Fibroblast of skin of right quadriceps (primary cell): ENCODE measurements at regions not wholly inside any gene's neighbourhood (a gene's known extent, or its start where the extent isn't known, plus 50 kb on each side); places are given as distances from the start of the nearest gene placed in this dataset.
"Not testable (repeated sequence)": the region's sequence is repeated elsewhere in the genome, so short reads cannot be mapped to it uniquely, and the experiment has no call there.

Experiments used
- DNase-seq: peaks from one replicate; pipeline ENCODE4 v3.0.0-alpha.2; 2013

DNA sequence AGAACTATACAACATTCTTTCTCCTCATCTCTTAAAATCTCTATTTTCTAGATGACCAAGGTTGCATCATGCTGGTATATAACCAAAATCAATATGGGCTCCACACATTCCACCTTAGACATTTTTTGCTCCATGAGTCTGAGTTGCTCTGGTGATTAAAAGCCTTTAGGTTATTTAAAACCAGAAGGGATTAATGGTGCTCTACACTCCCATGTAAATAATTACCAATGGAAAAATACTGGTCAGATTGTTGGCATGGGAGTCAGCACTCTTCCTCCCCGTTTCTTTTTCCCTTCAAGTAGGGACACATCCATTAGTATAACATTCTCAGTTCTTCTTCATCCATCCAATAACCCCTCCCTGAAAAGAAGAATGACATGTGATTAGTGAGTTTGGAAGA, 747.7 kb downstream of the PCDH17 start:
- no peak for DNase-seq

DNA sequence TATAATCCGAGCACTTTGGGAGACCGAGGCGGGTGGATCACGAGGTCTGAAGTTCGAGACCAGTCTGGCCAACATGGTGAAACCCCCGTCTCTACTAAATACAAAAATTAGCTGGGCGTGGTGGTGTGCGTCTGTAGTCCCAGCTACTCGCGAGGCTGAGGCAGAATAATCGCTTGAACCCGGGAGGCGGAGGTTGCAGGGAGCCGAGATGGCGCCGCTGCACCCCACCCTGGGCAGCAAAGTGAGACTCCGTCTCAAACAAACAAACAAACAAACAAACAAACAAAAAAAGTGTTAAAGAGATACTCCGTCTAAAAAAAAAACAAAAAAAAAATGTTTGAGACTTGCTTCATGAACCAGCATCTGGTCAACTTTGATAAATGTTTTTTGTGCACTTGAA, 753.8 kb downstream of the PCDH17 start:
- not testable (repeated sequence) for DNase-seq

DNA sequence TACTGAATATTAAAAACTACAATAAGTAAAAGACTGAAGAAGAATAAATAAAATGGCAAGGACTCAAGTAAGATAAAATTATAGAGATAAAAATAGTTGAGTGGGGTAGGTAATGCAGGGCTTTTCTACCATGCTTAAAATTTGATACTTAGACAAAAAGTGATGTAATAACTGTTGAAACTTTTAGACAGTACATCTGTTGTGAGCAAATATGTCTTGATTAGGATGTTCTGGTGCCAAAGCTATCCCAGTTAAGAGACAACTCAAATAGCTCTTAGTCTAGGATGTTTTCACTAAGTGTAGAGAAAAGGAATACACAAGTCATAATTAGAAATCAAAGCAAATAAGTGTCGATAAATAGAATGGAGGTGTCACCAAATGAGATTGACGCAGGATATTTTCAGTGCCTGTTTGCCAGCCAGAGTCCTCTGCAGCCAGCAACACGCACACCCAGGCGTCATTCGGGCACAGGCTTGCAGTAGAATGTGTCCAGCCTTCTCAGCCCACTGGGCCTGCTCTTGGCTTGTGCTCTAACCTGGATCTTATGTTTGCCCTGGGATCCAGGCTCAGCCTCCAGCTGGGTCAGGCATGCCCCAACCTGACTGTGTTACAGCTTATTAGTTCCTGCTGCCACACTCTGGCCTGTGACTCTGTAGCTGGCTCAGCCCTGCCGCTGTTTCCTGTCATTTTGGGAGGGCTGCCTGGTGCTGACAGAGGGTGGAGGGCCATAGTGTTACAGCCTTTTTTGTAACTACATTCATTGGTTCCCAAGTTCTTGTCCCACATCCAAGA, 766.2 kb downstream of the PCDH17 start:
- DNase-seq = no peak

DNA sequence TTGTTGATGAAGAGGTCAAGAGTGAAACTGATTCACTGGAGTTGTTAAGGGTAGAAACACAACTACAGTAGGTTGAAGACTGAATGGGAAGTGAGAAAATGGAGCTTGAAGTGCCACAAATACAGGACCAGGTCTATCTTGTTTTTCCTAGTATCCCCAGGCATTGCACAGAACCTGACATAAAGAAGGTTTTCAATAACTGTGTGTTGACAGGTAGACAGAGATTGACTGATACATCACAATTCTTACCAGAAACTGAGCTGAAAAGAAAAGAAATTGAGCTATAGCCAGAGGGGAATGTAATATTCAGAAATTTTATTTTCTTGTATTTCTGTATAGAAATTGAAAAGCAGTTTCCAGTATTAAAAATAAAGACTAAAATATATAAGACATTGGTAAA, 767.7 kb downstream of the PCDH17 start:
- no peak for DNase-seq

DNA sequence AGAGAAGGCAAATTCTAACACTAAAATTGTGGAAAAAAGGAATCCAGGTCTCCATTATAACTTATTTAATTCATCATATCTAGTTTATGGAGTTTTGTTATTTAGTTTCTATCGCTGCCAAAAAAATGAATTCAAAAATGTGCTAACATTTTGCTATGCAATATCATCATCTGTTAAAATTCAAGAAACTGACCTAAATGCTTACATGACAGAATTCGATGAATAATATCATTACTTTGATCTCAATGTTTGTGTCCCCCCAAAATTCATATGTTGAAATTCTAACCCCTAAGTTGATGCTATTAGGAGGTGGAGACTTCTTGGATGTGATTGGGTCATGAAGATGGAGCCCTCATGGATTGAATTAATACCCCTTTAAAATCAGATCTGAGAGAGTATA, 775.0 kb downstream of the PCDH17 start:
- no peak for DNase-seq

DNA sequence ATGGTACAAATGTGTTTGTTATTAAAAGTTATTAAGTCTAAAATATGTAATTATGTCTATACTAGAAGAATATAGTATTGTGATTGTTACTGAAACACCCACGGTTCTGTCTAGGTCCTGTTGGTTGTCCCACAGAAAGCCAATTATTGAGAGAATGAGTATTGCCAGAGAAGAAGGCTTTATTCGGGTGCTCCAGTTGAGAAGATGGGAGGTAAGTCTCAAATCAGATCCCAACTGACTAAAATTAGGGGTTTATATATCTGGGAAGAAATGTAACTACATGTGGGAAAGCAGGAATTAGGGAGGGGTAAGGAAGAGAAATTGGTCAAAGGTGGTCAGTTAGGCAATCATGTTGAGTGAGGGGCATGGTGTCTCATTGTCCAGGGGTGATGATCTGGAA, 798.4 kb downstream of the PCDH17 start:
- DNase-seq = no peak

DNA sequence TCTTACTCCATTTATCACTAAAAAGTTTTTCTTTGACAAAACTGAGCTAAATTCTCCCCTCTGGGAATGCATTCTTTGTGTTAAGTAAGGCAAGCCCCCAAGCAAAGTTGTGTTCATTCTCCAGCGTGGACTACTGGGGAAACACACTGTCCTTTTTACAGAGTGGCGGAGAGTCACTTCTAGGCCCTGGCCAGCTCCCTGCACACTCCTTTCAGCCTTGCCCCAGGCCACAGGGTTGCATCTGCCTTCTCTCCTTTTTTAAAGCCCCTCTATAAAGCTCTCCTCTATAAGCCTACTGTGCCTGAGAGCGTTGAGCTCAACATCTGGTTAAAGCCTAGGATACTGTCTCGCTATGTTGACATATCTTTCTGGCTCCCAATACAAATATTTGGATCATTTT, 803.4 kb downstream of the PCDH17 start:
- no peak for DNase-seq

DNA sequence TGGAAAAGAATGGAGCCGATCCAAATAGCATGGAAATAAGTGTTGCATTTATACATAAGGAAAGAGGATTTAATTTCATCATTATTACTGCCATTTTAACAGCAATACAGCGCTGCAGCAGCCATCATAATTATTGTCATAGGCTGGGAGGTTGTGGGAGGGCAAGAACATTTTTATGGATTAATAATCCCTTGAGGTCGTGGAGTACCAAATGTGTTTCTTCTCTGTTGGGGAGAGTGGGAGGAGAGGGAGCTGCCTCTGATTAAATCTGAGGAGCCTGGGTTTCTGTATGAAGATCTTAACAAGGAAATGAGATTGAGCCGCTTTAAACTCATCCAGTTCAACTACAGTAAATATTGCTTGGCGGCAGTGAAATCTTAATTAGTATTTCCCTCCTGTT, 805.9 kb downstream of the PCDH17 start:
- no peak for DNase-seq

DNA sequence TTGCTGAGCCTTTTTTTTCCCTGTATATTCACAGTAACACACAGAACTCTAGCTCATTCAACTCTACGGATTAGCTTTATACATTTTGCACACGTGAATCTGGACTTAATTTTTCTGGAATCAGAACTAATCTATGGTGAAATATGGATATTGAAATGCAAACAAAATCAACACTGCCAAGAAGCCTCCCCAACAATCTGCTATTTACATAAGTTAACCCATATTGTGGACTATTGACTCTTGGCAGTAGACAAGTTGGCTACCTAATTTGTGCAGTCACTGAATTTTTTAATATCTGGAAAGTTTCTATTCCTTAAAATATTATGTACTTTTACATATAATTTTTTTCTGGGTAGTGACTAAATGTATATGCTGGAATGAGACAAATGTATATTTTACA, 815.4 kb downstream of the PCDH17 start:
- DNase-seq = no peak

DNA sequence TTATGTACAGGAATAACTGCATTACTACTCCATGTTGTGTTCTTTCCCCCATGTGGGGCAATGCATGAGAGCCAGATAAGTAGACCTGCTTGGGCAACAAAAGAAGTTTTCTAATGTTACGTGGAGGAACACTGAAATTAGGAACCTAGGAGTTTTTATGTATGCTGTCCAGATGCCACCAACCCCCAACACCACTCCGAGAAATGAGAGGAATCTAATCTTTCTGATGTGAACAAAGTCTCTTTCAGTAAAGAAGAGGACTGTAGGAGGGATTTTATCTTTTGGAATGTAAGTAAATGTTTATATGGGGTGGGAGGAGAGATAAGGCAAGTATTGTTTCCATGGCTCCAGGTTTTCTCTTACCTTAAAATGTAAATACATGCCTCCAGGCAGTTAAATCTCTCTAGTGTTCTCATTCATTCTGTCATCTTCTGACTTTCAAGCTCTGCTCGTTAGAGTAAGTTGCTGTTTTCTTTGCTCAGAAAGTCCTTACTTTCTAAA, 820.6 kb downstream of the PCDH17 start:
- DNase-seq = no peak

DNA sequence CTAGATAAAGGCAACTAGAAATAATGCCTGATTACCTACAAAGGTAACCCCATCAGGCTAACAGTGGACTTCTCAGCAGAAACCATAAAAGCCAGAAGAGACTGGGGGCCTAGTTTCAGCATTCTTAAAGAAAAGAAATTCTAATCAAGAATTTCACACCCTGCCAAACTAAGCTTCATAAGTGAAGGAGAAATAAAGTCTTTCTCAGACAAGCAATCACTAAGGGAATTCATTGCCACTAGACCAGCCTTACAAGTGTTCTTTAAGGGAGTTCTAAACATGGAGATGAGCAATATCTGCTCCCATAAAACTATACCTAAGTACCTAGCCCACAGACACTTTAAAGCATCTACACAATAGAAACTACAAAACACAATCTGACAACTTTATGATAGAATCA, 823.5 kb downstream of the PCDH17 start:
- DNase-seq = no peak

DNA sequence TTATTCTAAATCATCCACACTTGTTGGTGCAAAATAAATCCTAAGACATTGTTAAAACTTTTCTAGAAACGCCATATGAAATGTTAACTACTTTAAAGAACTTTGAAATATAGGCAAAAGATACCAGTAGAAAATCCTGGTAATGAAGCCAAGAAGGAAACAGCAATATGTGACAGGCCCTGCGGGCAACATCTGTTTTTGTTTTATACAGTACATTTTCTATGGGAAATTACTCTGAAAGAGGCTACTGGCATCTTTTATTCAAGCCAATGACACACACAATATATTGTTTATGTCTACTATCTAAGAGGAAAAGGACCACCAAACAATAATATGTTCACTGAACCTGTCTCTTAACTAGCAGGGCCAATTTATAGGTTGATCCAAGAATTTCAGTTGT, 829.7 kb downstream of the PCDH17 start:
- DNase-seq = no peak

DNA sequence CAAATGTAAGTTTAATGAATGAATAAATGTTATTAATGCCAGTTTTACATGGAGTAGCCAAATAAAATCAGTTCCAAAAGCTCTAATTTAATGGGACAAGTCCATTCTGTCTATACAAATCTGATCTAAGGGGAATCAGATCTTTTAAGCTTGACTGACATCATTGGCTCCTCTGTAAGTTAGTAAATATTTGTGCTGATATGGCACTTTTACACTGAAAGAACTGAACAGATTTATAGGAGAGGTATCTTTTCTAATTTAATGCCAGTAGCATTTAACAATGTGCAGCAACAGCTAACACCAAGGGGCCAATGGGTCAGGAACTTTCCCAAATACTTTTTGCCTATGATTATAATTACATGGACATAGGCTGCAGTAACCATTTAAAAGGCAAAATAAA, 832.3 kb downstream of the PCDH17 start:
- DNase-seq = no peak

DNA sequence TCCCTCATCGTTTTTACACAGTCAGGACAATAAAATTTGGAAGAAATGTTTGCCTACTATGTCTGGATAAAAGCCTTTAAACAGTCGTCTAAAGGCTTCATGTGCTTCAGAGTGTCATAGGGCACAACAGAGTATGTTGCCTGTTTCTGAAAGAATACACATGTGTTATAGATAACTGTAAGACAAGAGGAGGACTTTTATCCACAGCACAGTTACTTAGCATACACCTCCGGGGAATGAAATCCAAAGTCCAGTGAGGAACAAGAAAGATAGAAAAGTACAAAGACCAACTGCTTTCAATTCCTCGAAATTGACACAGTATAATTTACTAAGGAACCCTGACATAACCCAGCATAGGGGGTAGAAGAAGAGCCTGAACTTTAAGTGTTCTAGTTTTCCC, 835.6 kb downstream of the PCDH17 start:
- DNase-seq = no peak

DNA sequence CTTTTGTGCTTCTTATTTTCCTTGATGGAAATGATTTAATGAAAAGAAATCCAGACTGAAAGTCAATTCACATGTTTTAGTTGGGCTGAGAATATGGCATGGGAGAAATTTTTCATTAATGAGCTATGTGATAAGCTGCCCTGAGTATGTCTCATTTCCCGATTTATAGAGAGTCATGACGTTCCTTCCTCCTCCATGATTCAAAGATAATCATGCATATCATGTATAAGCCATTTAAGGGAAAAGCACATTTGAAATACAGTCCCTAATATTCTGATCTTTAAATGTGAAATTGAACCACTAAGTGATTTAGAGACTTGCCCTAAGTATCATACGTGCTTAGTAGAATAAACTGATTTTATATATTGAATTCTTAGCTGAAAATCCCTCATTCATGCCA, 840.9 kb downstream of the PCDH17 start:
- no peak for DNase-seq

DNA sequence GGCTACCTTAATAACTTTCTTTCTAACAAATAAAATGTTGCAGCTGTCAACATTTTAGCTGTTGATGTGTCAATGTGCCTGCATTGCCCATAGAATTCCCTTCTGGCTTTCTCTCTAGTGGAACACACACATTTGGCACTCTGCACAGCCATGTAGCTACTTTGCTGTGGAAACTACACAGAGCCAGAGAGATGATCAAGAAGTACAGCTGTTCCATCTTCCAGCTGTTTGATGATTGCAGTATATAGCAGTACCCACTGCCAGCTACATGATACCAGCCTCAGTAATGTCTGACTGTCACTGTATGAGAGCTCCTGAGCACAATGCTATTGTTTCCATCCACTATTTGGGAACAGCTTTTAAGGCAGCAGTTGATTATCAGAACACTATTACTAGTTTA, 843.0 kb downstream of the PCDH17 start:
- no peak for DNase-seq

DNA sequence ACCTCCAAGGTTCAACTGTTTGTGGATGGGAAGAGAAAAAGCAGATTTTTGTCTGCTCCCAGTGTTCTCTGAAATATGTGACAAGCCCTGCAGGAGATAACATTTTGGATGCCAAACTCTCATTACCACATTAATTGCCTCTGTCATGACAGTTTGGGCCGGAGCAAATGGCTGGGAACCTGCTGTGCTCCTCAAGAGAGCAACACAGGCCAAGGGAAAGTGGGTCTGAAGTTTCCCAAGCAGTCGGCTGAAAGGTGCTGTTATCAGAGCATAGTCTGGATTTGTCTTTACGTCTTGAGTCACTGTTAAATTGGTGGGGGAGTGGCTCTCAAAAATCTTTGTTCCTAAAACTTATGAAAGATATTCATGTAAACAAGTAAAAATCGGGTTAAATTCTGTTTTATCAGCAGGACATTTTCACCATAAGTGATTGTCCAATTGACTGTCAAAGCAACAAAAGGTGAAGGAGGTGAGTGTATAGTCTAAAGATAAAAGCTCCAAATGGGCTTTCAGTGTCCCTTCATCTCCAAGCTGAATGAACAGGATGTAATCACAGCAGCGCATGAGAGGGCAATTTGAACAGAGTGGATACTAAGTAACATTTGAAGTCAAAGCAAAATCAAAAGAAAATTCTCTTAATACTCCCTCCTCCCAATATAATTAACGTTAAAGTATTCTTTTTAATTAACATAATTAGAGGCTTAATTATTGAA, 844.8 kb downstream of the PCDH17 start:
- no peak for DNase-seq

DNA sequence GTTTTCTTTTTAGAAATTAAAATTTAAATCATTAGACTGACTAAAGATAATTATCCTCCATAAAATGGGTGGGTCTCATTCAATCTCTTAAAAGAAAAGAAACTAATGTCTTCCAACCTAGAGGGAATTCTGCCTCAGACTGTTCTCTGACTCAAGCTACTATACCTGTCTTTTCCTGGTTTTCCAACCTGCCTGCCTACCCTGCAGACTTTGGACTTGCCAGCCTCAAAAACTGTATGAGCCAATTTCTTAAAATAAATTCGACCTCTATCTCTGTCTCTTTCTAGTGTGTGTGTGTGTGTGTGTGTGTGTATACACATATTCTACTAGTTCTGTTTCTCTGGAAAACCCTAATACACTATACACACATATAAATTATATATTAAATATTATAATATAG, 847.3 kb downstream of the PCDH17 start:
- DNase-seq = no peak

DNA sequence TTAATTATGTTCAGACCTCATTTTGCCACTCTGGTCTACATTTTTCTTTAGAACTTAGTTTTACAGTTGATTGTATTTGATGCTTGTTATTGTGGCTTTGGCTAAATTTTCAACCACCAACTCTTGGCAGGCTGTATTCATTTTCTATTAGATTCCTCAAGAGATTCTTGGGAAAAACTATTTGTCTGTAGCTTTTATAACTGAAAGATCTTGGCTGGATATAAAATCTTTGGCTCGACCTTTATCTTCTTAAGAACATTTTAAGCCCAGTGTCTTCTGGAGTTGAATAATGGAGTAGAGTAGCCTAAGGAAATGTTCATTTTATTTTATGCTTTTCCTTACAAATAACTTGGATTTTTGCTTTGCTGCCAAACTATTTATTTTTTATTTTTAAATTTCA, 848.5 kb downstream of the PCDH17 start:
- DNase-seq = peak; percentile 0

DNA sequence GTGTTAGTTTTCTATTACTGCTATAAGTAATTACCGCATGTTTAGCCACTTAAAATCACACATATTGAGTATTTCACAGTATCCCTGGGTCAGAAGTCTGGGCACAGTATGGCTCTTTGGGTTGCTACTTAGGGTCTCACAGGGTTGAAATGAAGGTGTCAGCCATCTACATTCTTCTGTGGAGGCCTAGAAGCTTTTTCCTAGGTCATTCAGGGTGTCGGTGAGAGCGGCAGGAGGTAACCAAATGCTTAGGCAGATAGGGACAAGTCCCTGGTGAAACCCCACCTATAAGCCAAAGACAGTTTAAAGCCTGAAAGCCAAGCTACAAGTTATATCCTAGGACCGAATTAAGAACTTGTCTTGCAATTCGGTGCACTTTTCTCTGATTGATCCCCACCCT, 856.7 kb downstream of the PCDH17 start:
- no peak for DNase-seq

DNA sequence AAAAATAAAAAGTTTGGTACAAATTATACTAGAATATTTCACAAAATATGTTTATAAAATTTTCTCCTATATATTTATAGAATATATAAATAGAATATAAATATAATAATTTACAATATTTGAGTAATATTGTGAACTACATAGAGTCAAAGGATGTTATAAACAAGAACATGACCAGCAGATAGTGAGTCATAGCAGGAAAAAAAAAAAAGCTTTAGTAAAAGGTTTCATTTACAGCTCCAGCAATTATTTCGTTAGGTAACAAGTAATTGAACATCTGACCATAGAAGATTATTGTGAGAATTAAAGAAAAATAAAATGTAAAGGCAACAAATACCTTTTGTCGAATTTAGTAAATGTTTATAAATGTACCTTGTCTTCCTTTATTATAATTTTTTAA, 864.1 kb downstream of the PCDH17 start:
- DNase-seq = no peak

DNA sequence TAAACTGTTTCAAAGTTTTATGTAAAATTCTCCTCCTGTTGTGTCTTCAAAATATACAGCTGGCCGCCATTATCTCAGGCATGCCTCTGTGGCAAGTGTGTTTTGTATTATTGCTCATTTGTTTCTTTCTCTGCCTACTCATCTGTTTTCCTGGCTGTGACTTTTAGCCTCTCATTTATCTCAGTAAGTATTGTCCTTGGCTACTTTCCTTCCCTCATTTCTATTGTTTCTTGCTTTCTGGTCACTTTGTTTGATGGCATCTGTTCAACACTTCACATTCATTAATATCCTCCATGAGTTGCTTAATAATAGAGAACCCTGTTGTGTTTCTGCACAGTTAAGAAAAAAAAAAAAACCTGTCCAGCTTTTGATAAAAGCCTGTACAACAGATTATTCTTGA, 869.4 kb downstream of the PCDH17 start:
- no peak for DNase-seq

DNA sequence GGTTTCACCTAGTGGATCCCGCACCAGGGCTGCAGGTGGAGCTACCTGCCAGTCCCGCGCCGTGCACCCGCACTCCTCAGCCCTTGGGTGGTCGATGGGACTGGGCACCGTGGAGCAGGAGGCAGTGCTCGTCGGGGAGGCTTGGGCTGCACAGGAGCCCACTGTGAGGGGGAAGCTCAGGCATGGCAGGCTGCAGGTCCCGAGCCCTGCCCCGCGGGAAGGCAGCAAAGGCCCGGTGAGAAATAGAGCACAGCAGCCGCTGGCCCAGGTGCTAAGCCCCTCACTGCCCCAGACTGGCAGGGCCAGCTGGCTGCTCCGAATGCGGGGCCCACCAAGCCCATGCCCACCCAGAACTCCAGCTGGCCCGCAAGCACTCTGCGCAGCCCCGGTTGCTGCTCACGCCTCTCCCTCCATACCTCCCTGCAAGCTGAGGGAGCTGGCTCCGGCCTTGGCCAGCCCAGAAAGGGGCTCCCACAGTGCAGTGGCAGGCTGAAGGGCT, 872.7 kb downstream of the PCDH17 start:
- DNase-seq = not testable (repeated sequence)

DNA sequence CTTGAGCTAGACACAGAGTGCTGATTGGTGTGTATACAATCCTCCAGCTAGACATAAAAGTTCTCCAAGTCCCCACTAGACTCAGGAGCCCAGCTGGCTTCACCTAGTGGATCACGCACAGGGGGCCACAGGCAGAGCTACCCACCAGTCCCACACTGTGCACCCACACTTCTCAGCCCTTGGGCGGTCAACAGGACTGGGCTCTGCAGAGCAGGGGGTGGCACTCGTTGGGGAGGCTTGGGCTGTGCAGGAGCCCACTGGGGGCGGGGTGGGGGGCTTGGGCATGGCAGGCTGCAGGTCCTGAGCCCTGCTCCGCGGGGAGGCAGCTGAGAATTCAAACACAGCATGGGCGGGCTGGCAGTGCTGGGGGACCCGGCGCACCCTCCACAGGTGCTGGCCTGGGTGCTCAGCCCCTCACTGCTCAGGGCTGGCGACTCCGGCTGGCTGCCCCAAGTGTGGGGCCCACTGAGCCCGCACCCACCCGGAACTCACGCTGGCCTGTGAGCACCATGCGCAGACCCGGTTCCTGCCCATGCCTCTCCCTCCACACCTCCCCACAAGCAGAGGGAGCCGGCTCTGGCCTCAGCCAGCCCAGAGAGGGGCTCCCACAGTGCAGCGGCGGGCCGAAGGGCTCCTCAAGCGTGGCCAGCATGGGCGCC, 873.8 kb downstream of the PCDH17 start:
- not testable (repeated sequence) for DNase-seq
